Stimulated activated CD4-positive, alpha-beta T cell treated with anti-CD3 and anti-CD28 coated beads, Interleukin-1b, Interleukin-23, amount 100 ng/mL, for 48 hours (primary cell): ENCODE measurements at regions not wholly inside any gene's neighbourhood (a gene's known extent, or its start where the extent isn't known, plus 50 kb on each side); places are given as distances from the start of the nearest gene placed in this dataset.

Experiments used
- DNase-seq: peaks from one replicate; pipeline ENCODE4 v3.0.0-alpha.2; 2020

- DNase-seq = no peak
These were observed 867.7 kb upstream of the AGA start for GRCh38 chr4:178309890-178310289.

DNA sequence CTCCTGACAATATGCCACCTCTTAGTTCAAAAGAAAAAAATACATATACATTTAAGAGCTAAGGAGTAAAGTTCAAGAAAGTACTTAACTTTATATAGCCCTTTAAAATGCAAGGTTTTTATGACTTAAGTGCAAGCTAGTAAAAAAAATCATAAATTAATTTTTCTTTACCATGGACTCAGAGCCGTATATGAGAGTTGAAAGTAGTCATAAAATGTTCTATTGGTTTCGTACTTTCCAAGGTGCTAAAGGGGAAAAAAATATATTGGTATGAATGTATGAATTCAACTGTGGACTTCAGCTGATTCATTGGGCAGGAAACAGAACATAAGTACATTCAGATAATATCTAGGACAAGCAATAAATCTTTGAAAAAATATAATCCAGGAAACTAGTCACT lies 869.8 kb upstream of the AGA start:
- no peak for DNase-seq

DNA sequence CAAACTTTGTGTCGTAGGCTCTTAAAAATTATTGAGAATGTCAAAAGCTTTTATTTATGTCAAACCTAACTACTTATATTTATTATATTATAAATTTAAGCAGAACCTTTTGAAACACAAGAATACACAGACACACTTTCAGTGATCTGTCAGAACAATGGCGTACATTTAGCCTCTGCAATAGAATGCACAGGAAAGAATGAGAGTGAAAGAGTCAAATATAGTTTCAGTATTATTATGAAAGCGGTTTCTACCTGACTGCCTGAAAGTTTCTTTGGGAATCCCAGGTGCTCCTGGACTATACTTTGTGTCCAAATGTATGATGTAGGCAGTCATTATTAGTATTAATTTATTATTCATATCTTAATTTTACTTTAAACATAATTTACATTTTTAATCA lies 872.0 kb upstream of the AGA start:
- no peak for DNase-seq

DNA sequence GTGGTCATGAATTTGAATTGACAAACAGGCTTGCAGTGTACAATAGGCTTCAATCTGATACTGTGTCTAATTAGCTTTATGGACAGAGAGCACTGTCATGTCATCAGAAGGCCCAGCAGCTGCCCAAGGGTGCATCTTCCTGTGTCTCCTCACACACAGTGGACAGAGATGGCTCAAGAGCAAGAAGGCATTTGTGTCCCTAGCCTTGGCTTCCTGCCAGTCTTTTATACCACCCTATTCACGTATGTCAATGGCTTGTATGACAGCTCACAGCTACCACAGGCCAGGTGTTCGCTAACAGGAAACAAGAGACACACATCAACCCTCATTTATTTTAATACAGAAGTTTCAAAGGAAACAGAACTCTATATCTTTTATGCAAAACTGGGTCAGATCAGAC lies 874.0 kb upstream of the AGA start:
- no peak for DNase-seq

DNA sequence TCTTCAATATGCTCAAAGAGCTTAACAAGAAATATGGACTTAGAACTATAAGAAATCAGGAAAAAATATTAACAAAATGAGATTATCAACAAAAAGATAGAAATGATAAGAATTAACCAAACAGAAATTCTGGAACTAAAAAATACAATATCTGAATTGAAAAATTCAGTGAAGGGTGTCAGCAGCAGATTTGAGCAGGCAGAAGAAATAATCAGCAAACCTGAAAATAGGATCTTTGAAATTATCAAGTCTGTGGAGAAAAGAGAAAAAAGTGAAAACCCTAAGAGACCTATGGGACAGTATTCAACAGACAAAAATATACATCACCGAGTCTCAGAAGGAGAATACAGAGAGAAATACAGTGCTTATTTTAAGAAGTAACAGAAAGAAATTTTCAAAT lies 877.8 kb upstream of the AGA start:
- no peak for DNase-seq

GRCh38 chr4:178322524-178323183 lies 880.4 kb upstream of the AGA start:
- no peak for DNase-seq

GRCh38 chr4:178329226-178329872 lies 887.1 kb upstream of the AGA start:
- no peak for DNase-seq

- DNase-seq = no peak
These were observed 891.1 kb upstream of the AGA start for GRCh38 chr4:178333355-178333754.

- DNase-seq = no peak
These were observed 897.5 kb upstream of the AGA start for GRCh38 chr4:178339769-178340168.

DNA sequence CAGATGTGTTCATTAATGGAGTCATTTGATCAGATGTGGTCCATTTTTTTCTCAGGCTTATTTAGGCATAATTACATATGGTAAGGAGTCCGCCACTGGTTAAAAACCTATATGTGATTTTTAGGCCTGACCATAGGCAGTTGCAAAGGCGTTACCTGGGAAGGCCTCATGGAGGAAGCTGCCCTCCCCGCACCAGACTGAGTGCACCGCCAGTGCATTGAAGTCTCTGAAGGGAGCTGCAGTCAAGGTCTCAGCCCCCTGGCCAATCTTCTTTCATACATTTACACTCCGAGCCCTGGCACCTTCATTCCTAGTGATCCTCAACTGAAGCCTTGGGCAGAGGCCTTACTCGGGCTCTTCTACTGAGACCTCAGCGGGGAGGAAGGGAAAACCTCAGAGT lies 898.2 kb upstream of the AGA start:
- no peak for DNase-seq

DNA sequence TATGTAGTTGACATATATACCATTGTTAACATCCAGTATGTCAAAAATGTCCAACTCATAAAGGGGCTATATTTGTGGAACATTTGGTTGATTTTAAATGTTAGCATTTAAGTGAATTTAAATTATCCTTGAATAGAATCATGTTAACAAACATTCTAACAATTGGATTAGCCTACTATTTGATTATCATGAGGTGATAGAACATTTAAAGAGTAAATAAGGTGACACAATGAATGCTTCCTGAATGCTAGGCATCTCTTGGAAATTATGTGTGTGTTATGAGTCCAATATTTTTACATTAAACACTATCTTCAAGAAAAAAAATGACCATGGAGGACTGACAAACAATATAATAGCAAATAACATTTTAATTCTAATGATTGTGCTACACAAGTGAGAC lies 901.9 kb upstream of the AGA start:
- DNase-seq = no peak

GRCh38 chr4:178347111-178347510 lies 904.9 kb upstream of the AGA start:
- no peak for DNase-seq

GRCh38 chr4:178349601-178350000 lies 907.4 kb upstream of the AGA start:
- DNase-seq = no peak

GRCh38 chr4:178351185-178351584 lies 908.9 kb upstream of the AGA start:
- no peak for DNase-seq

DNA sequence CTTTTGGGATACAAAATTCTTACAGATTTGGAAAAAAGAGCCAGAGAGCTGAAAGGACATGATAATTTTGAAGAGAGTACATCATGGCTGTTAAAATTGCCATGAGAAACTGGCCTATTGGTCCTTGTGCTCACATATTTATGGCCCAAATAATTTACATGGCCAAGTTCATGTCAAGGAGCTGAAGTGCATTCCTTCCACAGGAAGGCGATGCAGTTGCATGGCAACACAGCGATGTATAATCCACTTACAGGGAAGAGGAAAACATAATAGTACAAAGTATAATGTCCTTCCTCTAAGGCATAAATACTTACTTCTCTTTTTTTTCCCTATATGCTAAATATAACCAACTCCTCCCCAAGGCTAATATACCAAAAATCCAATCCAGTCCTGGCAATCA lies 914.5 kb upstream of the AGA start:
- no peak for DNase-seq

- DNase-seq = no peak
These were observed 943.2 kb upstream of the AGA start for GRCh38 chr4:178385481-178385880.

DNA sequence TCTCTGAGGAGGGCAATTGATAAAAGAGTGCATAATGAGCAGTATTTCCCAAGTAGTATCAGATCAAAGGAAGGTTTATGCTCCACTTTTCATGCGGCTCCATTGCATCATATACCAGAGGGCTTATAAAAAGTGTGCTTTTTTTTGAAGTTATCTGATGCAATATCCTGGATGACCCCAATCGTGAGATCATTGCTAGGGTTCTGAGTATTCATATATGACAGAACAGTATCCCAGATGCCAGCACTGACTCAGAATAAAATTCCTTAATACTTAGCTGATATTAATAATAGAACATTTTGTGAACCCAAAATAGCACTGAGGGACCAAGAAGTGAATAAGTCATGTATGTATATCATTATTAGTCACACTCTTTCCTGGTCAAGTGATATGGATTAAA lies 945.5 kb upstream of the AGA start:
- no peak for DNase-seq

DNA sequence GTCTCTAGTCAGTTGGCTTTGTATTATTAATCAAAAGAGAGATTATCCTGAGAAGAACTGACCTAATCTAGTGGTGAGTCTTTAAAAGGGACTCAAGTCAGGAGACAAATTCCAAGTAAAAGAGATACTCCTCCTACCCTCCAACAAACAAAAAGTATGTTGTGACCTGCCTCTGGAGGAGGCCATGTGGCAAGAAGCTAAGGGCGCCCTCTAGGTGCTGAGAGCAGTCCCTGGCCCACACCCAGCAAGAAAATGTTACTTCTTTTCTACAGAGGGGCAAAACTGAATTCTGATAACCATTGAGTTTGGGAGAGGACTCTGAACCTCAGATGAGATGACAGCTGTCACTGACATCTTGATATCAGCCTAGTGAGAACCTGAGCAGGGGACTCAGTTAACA lies 953.6 kb upstream of the AGA start:
- no peak for DNase-seq

- no peak for DNase-seq
These were observed 970.2 kb upstream of the AGA start for GRCh38 chr4:178412455-178412854.

DNA sequence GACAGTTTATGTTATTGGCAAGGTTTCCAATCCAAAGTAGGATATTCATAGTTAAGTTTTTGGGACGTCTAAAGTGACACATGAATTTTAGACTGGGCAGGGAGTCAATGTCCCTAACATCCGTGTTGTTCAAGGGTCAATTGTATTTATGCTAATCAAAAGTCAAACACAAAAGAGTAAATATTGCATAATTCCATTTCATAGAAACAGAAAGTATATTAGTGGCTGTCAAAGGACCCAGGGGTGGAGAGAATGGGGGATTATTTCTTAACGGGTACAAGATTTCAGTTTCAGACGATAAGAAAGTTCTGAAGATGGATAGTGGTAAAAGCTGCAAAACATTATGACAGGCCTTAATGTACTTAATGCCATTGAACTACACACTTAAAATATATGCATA lies 971.8 kb upstream of the AGA start:
- no peak for DNase-seq

DNA sequence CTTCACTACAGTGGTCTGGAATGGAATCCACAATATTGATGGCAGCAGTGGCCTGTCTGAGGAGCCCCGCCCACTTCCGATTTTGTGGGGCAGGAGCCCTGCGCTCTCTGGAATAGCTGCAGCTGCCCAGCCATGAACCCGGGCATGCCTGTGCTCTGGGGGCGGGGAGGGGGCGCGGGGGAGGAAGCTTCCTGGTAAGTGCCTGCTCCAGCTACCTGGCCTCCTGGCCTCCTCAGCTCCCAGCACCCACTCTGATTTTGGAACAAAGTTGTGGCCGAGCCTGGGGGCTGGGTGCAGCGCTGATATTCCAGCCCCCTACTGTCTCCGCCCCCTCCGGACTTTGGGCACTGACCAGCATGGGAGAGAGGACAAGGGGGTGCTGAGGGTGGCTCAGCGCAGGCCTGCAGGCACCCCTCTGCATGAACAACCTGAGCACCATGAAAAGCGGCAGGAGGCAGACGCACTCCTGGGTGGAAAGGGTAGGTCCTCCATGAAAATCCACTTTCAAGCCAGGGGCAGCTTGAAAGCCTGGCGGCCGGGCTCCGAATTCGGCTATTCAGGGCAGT lies 972.7 kb upstream of the AGA start:
- DNase-seq = no peak

DNA sequence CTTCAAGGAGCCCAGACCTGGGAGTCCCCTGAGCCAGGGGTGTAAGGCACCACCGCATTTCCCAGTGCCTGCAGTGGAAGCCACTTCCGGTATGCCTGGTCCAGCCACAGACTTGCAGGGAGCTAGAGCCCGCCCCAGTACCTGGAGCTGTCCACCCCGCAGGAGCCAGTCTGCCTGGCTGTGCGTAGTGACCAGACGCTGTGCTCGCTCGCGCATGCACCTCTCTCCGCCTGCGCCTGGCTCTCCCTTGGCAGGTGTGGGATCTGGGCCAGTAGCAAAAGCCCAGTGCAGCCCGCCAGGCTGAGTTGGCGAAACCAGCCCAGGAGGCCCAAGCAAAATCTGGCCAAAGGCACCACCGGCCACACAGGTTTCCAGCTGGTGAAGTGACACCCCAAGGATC lies 973.7 kb upstream of the AGA start:
- DNase-seq = no peak

- no peak for DNase-seq
These were observed 981.1 kb upstream of the AGA start for GRCh38 chr4:178423366-178423765.

DNA sequence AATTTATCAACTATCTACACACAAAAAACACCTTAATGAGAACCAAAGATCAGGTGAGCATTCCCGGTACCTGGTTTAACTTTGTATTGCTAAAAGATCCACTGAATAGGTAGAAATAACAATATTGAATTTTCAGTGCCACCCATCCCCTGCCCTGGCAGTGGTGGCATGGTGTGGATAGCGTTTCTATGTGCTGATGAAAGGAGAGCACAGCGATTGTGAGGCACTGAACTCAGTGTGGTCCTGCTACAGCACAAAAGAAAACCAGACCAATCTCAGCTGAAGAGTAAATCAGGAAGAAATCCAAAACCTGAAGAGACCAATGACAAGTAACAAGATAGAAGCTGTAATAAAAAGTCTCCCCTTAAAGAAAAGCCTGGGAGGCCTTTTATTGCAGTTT lies 984.6 kb upstream of the AGA start:
- no peak for DNase-seq

DNA sequence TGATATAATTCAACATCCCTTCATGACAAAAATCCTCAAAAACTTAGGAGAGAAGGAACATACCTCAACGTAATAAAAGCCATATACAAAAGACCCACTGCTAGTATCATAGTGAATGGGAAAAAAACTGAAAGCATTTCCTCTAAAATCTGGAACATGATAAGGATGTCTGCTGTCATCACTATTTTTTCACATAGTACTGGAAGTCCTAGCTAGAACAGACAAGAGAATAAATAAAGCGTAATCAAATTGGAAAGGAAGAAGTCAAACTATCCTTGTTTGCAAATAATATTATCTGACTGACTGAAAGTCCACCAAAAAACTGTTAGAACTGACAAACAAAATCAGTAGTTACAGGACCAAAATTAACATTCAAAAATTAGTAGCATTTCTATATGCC lies 985.4 kb upstream of the AGA start:
- no peak for DNase-seq
